Hepatocyte (in vitro differentiated cells): ENCODE measurements at regions not wholly inside any gene's neighbourhood (a gene's known extent, or its start where the extent isn't known, plus 50 kb on each side); places are given as distances from the start of the nearest gene placed in this dataset.

Source experiments
- DNase-seq: peaks from one replicate; pipeline ENCODE4 v3.0.0-alpha.2; 2016; ENCODE audit warnings: low spot score
- H2AFZ ChIP-seq: fragments of 200-600 bp; sonication (generic); 2 replicates; pipeline ENCODE4 v1.6.0; 2016; ENCODE audit warnings: antibody characterized with exemption, mild to moderate bottlenecking
- H3K27ac ChIP-seq: fragments of 200-600 bp; sonication (generic); 2 replicates; pipeline ENCODE4 v1.5.1; 2016; ENCODE audit warnings: mild to moderate bottlenecking
- H3K27me3 ChIP-seq: fragments of 200-600 bp; sonication (generic); 2 replicates; pipeline ENCODE4 v1.6.1; 2016
- H3K36me3 ChIP-seq: fragments of 200-600 bp; sonication (generic); replicated peaks from 2 replicates; pipeline ENCODE4 v1.5.1; 2016; ENCODE audit warnings: low read depth; ENCODE audit not compliant: insufficient read depth
- H3K4me1 ChIP-seq: fragments of 200-600 bp; sonication (generic); 2 replicates; pipeline ENCODE4 v1.5.1; 2016; ENCODE audit warnings: mild to moderate bottlenecking, moderate library complexity; ENCODE audit not compliant: insufficient read depth
- H3K4me2 ChIP-seq: fragments of 200-600 bp; sonication (generic); 2 replicates; pipeline ENCODE4 v1.6.0; 2016
- H3K4me3 ChIP-seq: fragments of 200-600 bp; sonication (generic); 2 replicates; pipeline ENCODE4 v1.5.1; 2016; ENCODE audit warnings: mild to moderate bottlenecking
- H3K79me2 ChIP-seq: fragments of 200-600 bp; sonication (generic); 2 replicates; pipeline ENCODE4 v1.6.0; 2017; ENCODE audit warnings: mild to moderate bottlenecking
- H3K9me2 ChIP-seq: fragments of 200-600 bp; sonication (generic); replicated peaks from 2 replicates; pipeline ENCODE4 v1.6.0; 2017; ENCODE audit warnings: mild to moderate bottlenecking; ENCODE audit not compliant: insufficient read depth
- H3K9me3 ChIP-seq: fragments of 200-600 bp; sonication (generic); 2 replicates; pipeline ENCODE4 v1.5.1; 2016; ENCODE audit warnings: low read depth, mild to moderate bottlenecking
- H4K20me1 ChIP-seq: fragments of 200-600 bp; sonication (generic); 2 replicates; pipeline ENCODE4 v1.6.0; 2016; ENCODE audit warnings: mild to moderate bottlenecking; ENCODE audit not compliant: insufficient read depth, poor library complexity, severe bottlenecking
- EZH2 ChIP-seq: fragments of 200-600 bp; sonication (generic); IDR thresholded peaks from 2 replicates; pipeline ENCODE4 v1.6.1; 2016; ENCODE audit warnings: antibody characterized with exemption, mild to moderate bottlenecking, borderline replicate concordance
- EZH2phosphoT487 ChIP-seq: fragments of 200-600 bp; sonication (generic); IDR thresholded peaks from one replicate; pipeline ENCODE4 v1.6.1; 2018; ENCODE audit warnings: antibody characterized with exemption, mild to moderate bottlenecking, low read depth, moderate library complexity; ENCODE audit not compliant: unreplicated experiment, severe bottlenecking
- WGBS: methylation state at CpG from one replicate; pipeline ENCODE4 v1.1.6; 2016; ENCODE audit warnings: low lambda C conversion rate; ENCODE audit errors: missing lambda C conversion rate; 5-methylcytosine and 5-hydroxymethylcytosine counted together
- TF ChIP-seq, protein P1 (sequence below): fragments of 200-600 bp; sonication (generic); IDR thresholded peaks from 2 replicates; pipeline ENCODE4 v1.5.1; 2016; ENCODE audit warnings: antibody characterized with exemption, mild to moderate bottlenecking; ENCODE audit not compliant: poor library complexity

DNA sequence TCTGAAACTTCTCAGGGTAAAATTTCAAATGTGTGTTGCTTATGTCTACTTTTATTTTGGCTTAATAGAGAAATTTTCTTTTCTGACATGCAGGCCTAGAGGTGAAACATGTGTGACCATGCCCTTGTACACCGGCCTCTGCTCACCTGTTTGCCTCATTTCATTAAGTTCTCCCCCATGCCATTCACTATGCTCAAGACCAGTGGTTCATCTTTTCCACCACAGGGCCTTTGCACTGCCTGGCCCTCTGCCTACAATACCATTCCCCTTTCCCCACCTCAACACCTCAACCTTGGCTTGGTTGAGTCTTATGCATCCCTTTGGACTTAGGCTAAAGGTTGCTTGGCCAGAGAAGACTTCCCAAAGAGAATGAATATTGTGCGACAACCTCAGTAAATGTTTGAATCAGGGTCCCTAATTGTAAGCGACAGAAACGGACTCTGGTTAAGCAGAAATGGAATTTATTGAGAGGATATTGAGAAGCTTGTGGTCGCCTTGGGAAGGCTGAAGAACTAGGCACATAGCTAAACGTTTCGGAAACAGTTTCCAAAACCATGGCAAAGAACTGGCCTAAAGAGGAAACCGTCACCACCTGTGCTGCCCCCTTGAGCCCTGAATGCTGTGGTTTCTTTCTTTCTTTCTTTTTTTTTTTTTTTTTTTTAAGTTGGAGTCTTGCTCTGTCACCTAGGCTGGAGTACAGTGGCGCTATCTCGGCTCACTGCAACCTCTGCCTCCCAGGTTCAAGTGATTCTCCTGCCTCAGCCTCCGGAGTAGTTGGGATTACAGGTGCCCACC, 152.2 kb downstream of the SOX4 start:
- Histone ChIP-seq H3K4me2 (no peak overlapping the region), H3K4me1 (peaks cover 27% of the 10 kb centered on the region), H3K36me3 (no peaks in the 10 kb centered on the region), H3K27me3 (no peaks in the 10 kb centered on the region), H3K9me3 (no peaks in the 10 kb centered on the region), H3K79me2 (no peaks in the 10 kb centered on the region), H4K20me1 (peaks cover 5% of the 10 kb centered on the region), H3K27ac (no peak overlapping the region), H3K9me2 (no peaks in the 10 kb centered on the region), H3K4me3 (no peak overlapping the region), H2AFZ (no peak overlapping the region)
- no peak for TF ChIP-seq EZH2
- TF ChIP-seq, protein P1, sequence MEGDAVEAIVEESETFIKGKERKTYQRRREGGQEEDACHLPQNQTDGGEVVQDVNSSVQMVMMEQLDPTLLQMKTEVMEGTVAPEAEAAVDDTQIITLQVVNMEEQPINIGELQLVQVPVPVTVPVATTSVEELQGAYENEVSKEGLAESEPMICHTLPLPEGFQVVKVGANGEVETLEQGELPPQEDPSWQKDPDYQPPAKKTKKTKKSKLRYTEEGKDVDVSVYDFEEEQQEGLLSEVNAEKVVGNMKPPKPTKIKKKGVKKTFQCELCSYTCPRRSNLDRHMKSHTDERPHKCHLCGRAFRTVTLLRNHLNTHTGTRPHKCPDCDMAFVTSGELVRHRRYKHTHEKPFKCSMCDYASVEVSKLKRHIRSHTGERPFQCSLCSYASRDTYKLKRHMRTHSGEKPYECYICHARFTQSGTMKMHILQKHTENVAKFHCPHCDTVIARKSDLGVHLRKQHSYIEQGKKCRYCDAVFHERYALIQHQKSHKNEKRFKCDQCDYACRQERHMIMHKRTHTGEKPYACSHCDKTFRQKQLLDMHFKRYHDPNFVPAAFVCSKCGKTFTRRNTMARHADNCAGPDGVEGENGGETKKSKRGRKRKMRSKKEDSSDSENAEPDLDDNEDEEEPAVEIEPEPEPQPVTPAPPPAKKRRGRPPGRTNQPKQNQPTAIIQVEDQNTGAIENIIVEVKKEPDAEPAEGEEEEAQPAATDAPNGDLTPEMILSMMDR = no peak
- no peak for TF ChIP-seq EZH2phosphoT487
- DNase-seq = no peak
- WGBS = 93% methylated on average over 11 of the region's 11 CpGs

DNA sequence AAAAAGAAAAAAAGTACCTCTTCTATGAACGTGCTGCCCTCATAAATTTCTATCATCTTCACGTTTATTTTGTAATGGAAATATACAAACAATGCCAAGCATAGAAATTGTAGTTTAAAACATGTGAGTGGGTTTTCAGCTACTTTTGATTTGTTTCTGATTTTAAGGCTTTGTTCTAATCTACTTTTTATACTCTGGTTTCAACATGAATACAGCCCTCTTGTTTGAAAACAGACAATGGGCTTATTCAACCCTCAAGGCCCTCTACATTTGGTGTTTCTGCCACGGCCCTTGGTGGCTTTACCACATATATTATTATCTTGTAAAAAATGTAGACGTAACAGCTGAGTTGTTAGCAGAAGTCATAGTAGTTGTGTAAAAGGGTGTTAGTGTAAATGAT, 153.9 kb downstream of the SOX4 start:
- TF ChIP-seq EZH2 (no peak), EZH2phosphoT487 (no peak)
- TF ChIP-seq, protein P1 = no peak
- Histone ChIP-seq H3K27me3 (no peaks in the 10 kb centered on the region), H3K4me3 (no peak overlapping the region), H3K79me2 (no peaks in the 10 kb centered on the region), H3K36me3 (no peaks in the 10 kb centered on the region), H2AFZ (no peak overlapping the region), H3K4me2 (no peak overlapping the region), H3K27ac (no peak overlapping the region), H3K9me3 (no peaks in the 10 kb centered on the region), H3K4me1 (peaks cover 20% of the 10 kb centered on the region), H3K9me2 (no peaks in the 10 kb centered on the region), H4K20me1 (peaks cover 3% of the 10 kb centered on the region)
- WGBS = 73% methylated on average over 4 of the region's 4 CpGs
- no peak for DNase-seq

DNA sequence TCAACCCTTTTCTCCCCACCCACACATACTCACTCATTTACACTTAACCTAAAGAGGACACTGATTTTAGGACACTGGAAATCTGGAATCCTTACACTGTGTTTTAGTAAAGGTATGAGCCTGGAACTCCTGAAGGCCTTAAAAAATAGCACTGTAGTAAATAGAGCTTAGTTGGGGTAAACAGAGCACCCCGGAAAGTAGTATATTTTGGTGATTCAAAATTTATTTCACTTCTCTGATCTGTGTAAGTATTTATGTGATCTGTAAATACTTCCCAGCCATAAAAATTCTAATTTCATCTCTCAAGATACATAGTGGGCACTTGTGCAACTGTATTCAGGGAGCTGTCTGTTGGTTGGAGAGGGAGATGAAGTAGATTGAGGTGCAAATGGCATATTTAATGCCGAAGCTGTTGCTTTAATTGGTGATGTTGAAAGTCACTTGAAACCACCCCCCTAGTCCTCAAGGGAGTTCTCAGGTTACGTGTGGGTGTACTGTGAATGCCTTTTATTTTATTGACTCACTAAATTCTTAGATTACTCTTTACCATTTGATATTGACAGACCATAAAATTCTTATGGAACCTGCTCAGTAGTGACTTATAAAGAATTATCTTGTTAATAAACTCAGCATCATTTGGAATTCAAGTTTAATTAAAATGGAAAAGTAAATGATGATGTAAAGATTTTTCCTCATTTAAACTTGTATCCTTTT, 154.9 kb downstream of the SOX4 start:
- Histone ChIP-seq H2AFZ (no peak overlapping the region), H3K79me2 (no peaks in the 10 kb centered on the region)
- WGBS = 28% methylated on average over 3 of the region's 3 CpGs

More for the DNA sequence above, 154.9 kb downstream of the SOX4 start:
- Histone ChIP-seq H3K27me3 (no peaks in the 10 kb centered on the region), H3K4me3 (no peak overlapping the region), H3K9me2 (no peaks in the 10 kb centered on the region), H3K9me3 (no peaks in the 10 kb centered on the region), H4K20me1 (no peaks in the 10 kb centered on the region), H3K36me3 (no peaks in the 10 kb centered on the region), H3K4me1 (peaks cover 24% of the 10 kb centered on the region), H3K27ac (no peak overlapping the region), H3K4me2 (no peak overlapping the region)
- no peak for TF ChIP-seq EZH2phosphoT487
- TF ChIP-seq EZH2 = no peak
- TF ChIP-seq, protein P1 = no peak
- DNase-seq = no peak
